ENCODE measurements at regions not wholly inside any gene's neighbourhood (a gene's known extent, or its start where the extent isn't known, plus 50 kb on each side); places are given as distances from the start of the nearest gene placed in this dataset.

DNA sequence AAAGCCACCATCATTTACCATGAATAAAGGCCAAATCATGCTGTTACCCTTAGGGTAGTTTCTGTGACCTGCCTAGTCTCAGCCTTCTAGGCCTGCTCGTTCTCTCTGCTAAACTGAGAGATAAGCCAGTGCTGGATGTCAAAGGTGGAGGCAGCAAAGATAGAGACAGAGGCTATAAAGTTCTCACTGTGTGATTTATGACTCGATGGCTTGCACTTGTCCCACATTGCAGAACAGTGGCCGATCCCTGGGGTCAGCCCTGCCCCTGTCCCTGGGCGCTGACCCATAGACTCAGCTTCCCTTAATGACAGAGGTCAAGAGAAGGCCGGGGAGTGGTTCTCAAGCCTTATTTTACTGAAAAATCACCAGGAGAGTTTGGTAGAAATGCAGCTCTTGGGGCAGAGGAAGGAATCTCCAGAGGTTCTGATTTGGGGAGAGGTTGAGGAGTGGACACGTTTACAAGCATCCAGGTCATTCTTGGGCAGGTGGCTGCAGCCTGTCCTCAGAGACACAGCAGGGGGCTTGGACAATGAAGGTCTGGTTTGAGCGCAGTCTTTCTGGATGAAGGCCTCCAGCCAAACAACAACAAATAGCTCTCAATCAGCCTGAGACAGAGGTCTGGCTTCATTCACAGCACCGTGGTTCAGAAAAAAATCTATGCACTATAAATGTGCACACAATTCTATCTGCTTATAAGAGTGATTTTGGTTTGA, 143.5 kb downstream of the ACKR3 start:
- Histone ChIP-seq H3K4me1 (ENCODE audit: insufficient read depth, low read length) (no peaks in the 10 kb centered on the region), H3K27ac (ENCODE audit: low read depth in 1 of 2, low read length in 2 of 2) (no peak overlapping the region), H3K9me3 (ENCODE audit: control insufficient read depth in 1 of 2, insufficient read depth in 1 of 2, low read length in 2 of 2) (no peaks in the 10 kb centered on the region), H3K4me3 (ENCODE audit: low read length) (no peak overlapping the region), H3K27me3 (ENCODE audit: control insufficient read depth in 1 of 2, insufficient read depth in 2 of 2, low read length in 2 of 2) (peaks cover 7 to 10% of the 10 kb centered on the region in 2 experiments), H3K36me3 (ENCODE audit: insufficient read depth, low read length) (no peaks in the 10 kb centered on the region)
- no peaks in the 10 kb centered on the region for H3K36me3 Mint-ChIP-seq (ENCODE audit: low read depth)
- no peaks in the 10 kb centered on the region for H3K4me1 Mint-ChIP-seq (ENCODE audit: low read depth)
- intact Hi-C loops (cut with DNase I, micrococcal nuclease), result no loop called here
- no peak overlapping the region for H3K27ac Mint-ChIP-seq
- POLR2A ChIA-PET, result no interaction called here
- no peak overlapping the region for H3K4me3 Mint-ChIP-seq
- ATAC-seq (ENCODE audit: poor library complexity) (no peak), DNase-seq (no peak)
- H3K9me3 Mint-ChIP-seq, result no peaks in the 10 kb centered on the region
- CTCF ChIA-PET, result no interaction called here
- TF ChIP-seq CTCF (IDR thresholded peaks at IDR 0.05), result no peak
- peaks cover 36% of the 10 kb centered on the region for H3K27me3 Mint-ChIP-seq

DNA sequence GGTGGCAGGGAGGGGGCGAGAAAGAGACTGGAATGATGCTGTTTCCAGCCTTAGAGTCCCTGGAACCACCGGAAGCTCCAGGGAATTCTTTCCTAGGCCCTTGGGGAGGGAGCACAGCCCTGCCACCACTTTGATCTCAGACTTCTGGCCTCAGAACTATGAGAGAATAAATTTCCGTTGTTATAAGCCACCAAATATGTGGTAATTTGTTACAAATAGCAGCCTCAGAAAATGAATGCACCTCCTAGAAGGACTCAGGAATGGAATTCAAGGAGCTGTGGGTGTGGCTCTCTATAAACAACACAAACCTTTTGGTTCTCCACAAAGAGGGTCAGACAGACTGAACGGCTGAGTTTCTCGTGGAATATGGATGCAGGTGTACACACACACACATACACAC, 144.5 kb downstream of the ACKR3 start:
- H3K4me3 ChIP-seq (ENCODE audit: low read length), result no peak overlapping the region
- Mint-ChIP-seq H3K27me3 (peaks cover 36% of the 10 kb centered on the region), H3K9me3 (no peaks in the 10 kb centered on the region), H3K36me3 (ENCODE audit: low read depth) (no peaks in the 10 kb centered on the region), H3K4me1 (ENCODE audit: low read depth) (no peaks in the 10 kb centered on the region), H3K27ac (no peak overlapping the region), H3K4me3 (no peak overlapping the region)
- no peaks in the 10 kb centered on the region for H3K36me3 ChIP-seq (ENCODE audit: insufficient read depth, low read length)
- H3K9me3 ChIP-seq (ENCODE audit: control insufficient read depth in 1 of 2, insufficient read depth in 1 of 2, low read length in 2 of 2), result no peaks in the 10 kb centered on the region
- no peaks in the 10 kb centered on the region for H3K4me1 ChIP-seq (ENCODE audit: insufficient read depth, low read length)
- no peak for DNase-seq
- no peak overlapping the region for H3K27ac ChIP-seq (ENCODE audit: low read depth in 1 of 2, low read length in 2 of 2)
- ChIA-PET CTCF (no interaction called here), POLR2A (no interaction called here)
- H3K27me3 ChIP-seq (ENCODE audit: control insufficient read depth in 1 of 2, insufficient read depth in 2 of 2, low read length in 2 of 2), result peaks cover 7 to 10% of the 10 kb centered on the region in 2 experiments
- ATAC-seq (ENCODE audit: poor library complexity), result no peak
- TF ChIP-seq CTCF (IDR thresholded peaks at IDR 0.05), result no peak
- intact Hi-C loops (cut with DNase I, micrococcal nuclease), result no loop called here

DNA sequence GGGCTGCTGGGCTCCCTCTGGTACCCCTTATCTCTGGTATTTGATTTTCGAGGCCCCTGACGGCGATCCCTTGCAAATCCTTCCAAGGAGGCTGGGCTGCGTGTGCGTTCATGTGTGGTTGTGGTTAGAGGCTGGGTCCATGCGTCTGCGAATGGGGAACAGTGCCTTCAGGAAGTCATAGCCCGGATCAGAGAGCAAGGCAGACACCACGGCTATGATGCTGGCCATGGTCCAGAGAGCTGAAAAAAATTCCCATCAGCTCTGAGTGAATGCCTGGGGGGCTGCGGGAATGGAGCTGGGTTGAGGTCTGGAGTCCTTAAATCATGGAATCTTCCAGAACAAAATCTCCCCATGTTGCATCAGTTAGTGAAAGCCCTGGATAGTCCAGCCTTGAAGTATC, 145.5 kb downstream of the ACKR3 start:
- Mint-ChIP-seq H3K9me3 (no peaks in the 10 kb centered on the region), H3K36me3 (ENCODE audit: low read depth) (no peaks in the 10 kb centered on the region), H3K27ac (no peak overlapping the region), H3K27me3 (peaks cover 41% of the 10 kb centered on the region), H3K4me1 (ENCODE audit: low read depth) (no peaks in the 10 kb centered on the region), H3K4me3 (no peak overlapping the region)
- no peaks in the 10 kb centered on the region for H3K36me3 ChIP-seq (ENCODE audit: insufficient read depth, low read length)
- H3K4me3 ChIP-seq (ENCODE audit: low read length), result no peak overlapping the region
- intact Hi-C loops (cut with DNase I, micrococcal nuclease), result no loop called here
- CTCF ChIA-PET, result no interaction called here
- DNase-seq, result peak in 1 of 14 experiments; percentile 6
- no peak for TF ChIP-seq CTCF (IDR thresholded peaks at IDR 0.05)
- peaks cover 7 to 10% of the 10 kb centered on the region in 2 experiments for H3K27me3 ChIP-seq (ENCODE audit: control insufficient read depth in 1 of 2, insufficient read depth in 2 of 2, low read length in 2 of 2)
- no peaks in the 10 kb centered on the region for H3K9me3 ChIP-seq (ENCODE audit: control insufficient read depth in 1 of 2, insufficient read depth in 1 of 2, low read length in 2 of 2)
- no peaks in the 10 kb centered on the region for H3K4me1 ChIP-seq (ENCODE audit: insufficient read depth, low read length)
- ATAC-seq (ENCODE audit: poor library complexity), result no peak
- POLR2A ChIA-PET, result no interaction called here
- H3K27ac ChIP-seq (ENCODE audit: low read depth in 1 of 2, low read length in 2 of 2), result no peak overlapping the region

Data from CD4-positive, alpha-beta T cell (primary cell).